SK-N-MC (cell line): ENCODE measurements at regions not wholly inside any gene's neighbourhood (a gene's known extent, or its start where the extent isn't known, plus 50 kb on each side); places are given as distances from the start of the nearest gene placed in this dataset.
"Not testable (repeated sequence)": the region's sequence is repeated elsewhere in the genome, so short reads cannot be mapped to it uniquely, and the experiment has no call there.

Source experiments
- DNase-seq: peaks from one replicate; pipeline ENCODE4 v3.0.0-alpha.2; 2011; ENCODE audit warnings: low read depth, low spot score
- H3K27ac ChIP-seq: fragments of 200-600 bp; sonication (generic); 2 replicates; pipeline ENCODE4 v1.5.1; 2016; ENCODE audit warnings: mixed run types
- H3K36me3 ChIP-seq: fragments of 200-600 bp; sonication (generic); 2 replicates; pipeline ENCODE4 v1.6.1; 2017; ENCODE audit warnings: antibody characterized with exemption, low read length, mixed read lengths; ENCODE audit not compliant: insufficient read depth
- H3K4me3 ChIP-seq: fragments of 200-600 bp; sonication (generic); 2 replicates; pipeline ENCODE4 v1.5.1; 2016
- H3K9ac ChIP-seq: fragments of 200-600 bp; sonication (generic); 2 replicates; pipeline ENCODE4 v1.8.0; 2017; ENCODE audit warnings: mixed run types, mixed read lengths; ENCODE audit not compliant: insufficient read length
- H3K9me3 ChIP-seq: fragments of 200-600 bp; sonication (generic); 2 replicates; pipeline ENCODE4 v1.6.1; 2017; ENCODE audit warnings: low read depth, mild to moderate bottlenecking, antibody characterized with exemption, low read length, moderate library complexity, mixed read lengths
- EZH2 ChIP-seq: fragments of 200-600 bp; sonication (generic); IDR thresholded peaks from one replicate; pipeline ENCODE4 v1.6.1; 2017; ENCODE audit warnings: antibody characterized with exemption
- FOXP2 ChIP-seq: optimal IDR thresholded peaks from 2 replicates; pipeline ENCODE3; 2011; ENCODE audit warnings: mild to moderate bottlenecking, moderate library complexity; ENCODE audit not compliant: insufficient read depth; ENCODE audit errors: extremely low read length, control extremely low read depth
- POLR2AphosphoS5 ChIP-seq: IDR thresholded peaks from 2 replicates; pipeline ENCODE4 v1.6.1; 2012; ENCODE audit warnings: mild to moderate bottlenecking, low read depth, low read length, borderline replicate concordance

- H3K36me3 ChIP-seq = no peaks in the 10 kb centered on the region
- no peak overlapping the region for H3K27ac ChIP-seq
- no peak overlapping the region for H3K4me3 ChIP-seq
- H3K9ac ChIP-seq = no peak overlapping the region
- no peak for TF ChIP-seq FOXP2
- TF ChIP-seq EZH2 = no peak
- no peak for TF ChIP-seq POLR2AphosphoS5
- DNase-seq = no peak
- no peaks in the 10 kb centered on the region for H3K9me3 ChIP-seq
Observed at GRCh38 chr10:22816298-22816653, 101.9 kb upstream of the PIP4K2A start.

GRCh38 chr10:22810643-22811465, 96.5 kb upstream of the PIP4K2A start:
- H3K27ac ChIP-seq = no peak overlapping the region
- DNase-seq = no peak
- no peaks in the 10 kb centered on the region for H3K36me3 ChIP-seq
- no peaks in the 10 kb centered on the region for H3K9me3 ChIP-seq
- TF ChIP-seq FOXP2 (no peak), POLR2AphosphoS5 (no peak), EZH2 (no peak)
- no peak overlapping the region for H3K4me3 ChIP-seq
- H3K9ac ChIP-seq = no peak overlapping the region

GRCh38 chr10:22807238-22807637, 92.9 kb upstream of the PIP4K2A start:
- Histone ChIP-seq H3K9ac (no peak overlapping the region), H3K27ac (no peak overlapping the region), H3K4me3 (no peak overlapping the region), H3K9me3 (no peaks in the 10 kb centered on the region), H3K36me3 (no peaks in the 10 kb centered on the region)
- DNase-seq = no peak
- TF ChIP-seq FOXP2 (no peak), POLR2AphosphoS5 (no peak), EZH2 (no peak)

- no peak overlapping the region for H3K27ac ChIP-seq
- no peak for DNase-seq
- H3K9me3 ChIP-seq = no peaks in the 10 kb centered on the region
Observed at GRCh38 chr10:22805304-22805703, 90.9 kb upstream of the PIP4K2A start.

GRCh38 chr10:22803261-22803885, 89.0 kb upstream of the PIP4K2A start:
- Histone ChIP-seq H3K27ac (no peak overlapping the region), H3K9ac (no peak overlapping the region), H3K4me3 (0 out of 2 replicates have a peak overlapping the region, but pooled peaks have one; percentile 14), H3K9me3 (no peaks in the 10 kb centered on the region), H3K36me3 (no peaks in the 10 kb centered on the region)
- TF ChIP-seq FOXP2 (no peak), POLR2AphosphoS5 (no peak), EZH2 (no peak)
- DNase-seq = no peak

More at GRCh38 chr10:22805304-22805703, 90.9 kb upstream of the PIP4K2A start:
- no peak overlapping the region for H3K9ac ChIP-seq
- TF ChIP-seq EZH2 = no peak
- no peak for TF ChIP-seq FOXP2
- no peak for TF ChIP-seq POLR2AphosphoS5
- no peaks in the 10 kb centered on the region for H3K36me3 ChIP-seq
- no peak overlapping the region for H3K4me3 ChIP-seq

GRCh38 chr10:22801785-22802184, 87.4 kb upstream of the PIP4K2A start:
- Histone ChIP-seq H3K4me3 (no peak overlapping the region), H3K9me3 (no peaks in the 10 kb centered on the region), H3K9ac (no peak overlapping the region), H3K36me3 (no peaks in the 10 kb centered on the region), H3K27ac (no peak overlapping the region)
- DNase-seq = no peak
- no peak for TF ChIP-seq FOXP2

GRCh38 chr10:22797796-22798195, 83.4 kb upstream of the PIP4K2A start:
- not testable (repeated sequence) for DNase-seq, H3K9ac ChIP-seq, H3K4me3 ChIP-seq, H3K27ac ChIP-seq, H3K36me3 ChIP-seq, H3K9me3 ChIP-seq

- Histone ChIP-seq H3K4me3 (no peak overlapping the region), H3K9ac (no peak overlapping the region), H3K36me3 (no peaks in the 10 kb centered on the region), H3K9me3 (no peaks in the 10 kb centered on the region), H3K27ac (no peak overlapping the region)
- TF ChIP-seq FOXP2 = no peak
- no peak for TF ChIP-seq EZH2
- TF ChIP-seq POLR2AphosphoS5 = no peak
- no peak for DNase-seq
Observed at GRCh38 chr10:22795546-22795945, 81.2 kb upstream of the PIP4K2A start.

- no peaks in the 10 kb centered on the region for H3K36me3 ChIP-seq
- no peak overlapping the region for H3K27ac ChIP-seq
- TF ChIP-seq FOXP2 = no peak
- no peak for TF ChIP-seq EZH2
- TF ChIP-seq POLR2AphosphoS5 = no peak
- H3K9me3 ChIP-seq = no peaks in the 10 kb centered on the region
- H3K4me3 ChIP-seq = no peak overlapping the region
- H3K9ac ChIP-seq = no peak overlapping the region
- no peak for DNase-seq
Observed at GRCh38 chr10:22792161-22792560, 77.8 kb upstream of the PIP4K2A start.

GRCh38 chr10:22791665-22792064, 77.3 kb upstream of the PIP4K2A start:
- no peaks in the 10 kb centered on the region for H3K9me3 ChIP-seq

More at GRCh38 chr10:22791665-22792064, 77.3 kb upstream of the PIP4K2A start:
- Histone ChIP-seq H3K4me3 (no peak overlapping the region), H3K27ac (no peak overlapping the region), H3K36me3 (no peaks in the 10 kb centered on the region), H3K9ac (no peak overlapping the region)
- DNase-seq = peak; percentile 77
- TF ChIP-seq POLR2AphosphoS5 = peak; percentile 53; the same call in 1 of the 2 replicates
- no peak for TF ChIP-seq FOXP2
